Heart left ventricle (tissue), 16 donors: ENCODE measurements at regions not wholly inside any gene's neighbourhood (a gene's known extent, or its start where the extent isn't known, plus 50 kb on each side); places are given as distances from the start of the nearest gene placed in this dataset.

Experiments used
- ATAC-seq, 4 donors: fragments of 200-7000 bp; cut with Tn5 transposase; one replicate each; pipeline ENCODE4 v1.9.1; 2020 to 2022; ENCODE audit warnings: moderate library complexity in 4 of 4, mild to moderate bottlenecking in 3 of 4, moderate number of reproducible peaks in 1 of 4
- DNase-seq, 5 donors: peaks; one replicate each; pipeline ENCODE4 v3.0.0-alpha.2; 2020
- H3K27ac ChIP-seq, 12 donors: fragments of 200-600 bp; sonication (generic) in 4 of 12; one replicate each; pipeline versions ENCODE4 v1.5.0 to v1.8.0; 2016 to 2022; ENCODE audit warnings: mild to moderate bottlenecking in 2 of 12
- H3K27me3 ChIP-seq, 9 donors: fragments of 200-600 bp; sonication (generic) in 2 of 9; one replicate each; pipeline versions ENCODE4 v1.5.1 to v1.8.0; 2016 to 2022; ENCODE audit warnings: mild to moderate bottlenecking in 3 of 9
- H3K36me3 ChIP-seq, 9 donors: fragments of 200-600 bp; sonication (generic) in 2 of 9; one replicate each; pipeline versions ENCODE4 v1.5.0 to v1.8.0; 2018 to 2022; ENCODE audit warnings: mild to moderate bottlenecking in 2 of 9
- H3K4me1 ChIP-seq, 12 donors: fragments of 200-600 bp; sonication (generic) in 4 of 12; one replicate each; pipeline versions ENCODE4 v1.5.0 to v1.8.0; 2016 to 2022; ENCODE audit warnings: mild to moderate bottlenecking in 3 of 12
- H3K4me3 ChIP-seq, 12 donors: fragments of 200-600 bp; sonication (generic) in 4 of 12; one replicate each; pipeline versions ENCODE4 v1.5.0 to v1.8.0; 2017 to 2022; ENCODE audit warnings: mild to moderate bottlenecking in 9 of 12, moderate library complexity in 4 of 12
- H3K9me3 ChIP-seq, 12 donors: fragments of 200-600 bp; sonication (generic) in 4 of 12; one replicate each; pipeline versions ENCODE4 v1.5.0 to v1.8.0; 2016 to 2022; ENCODE audit warnings: mild to moderate bottlenecking in 1 of 12
- POLR2A ChIP-seq, 2 donors: fragments of 450-650 bp; IDR thresholded peaks; one replicate each; pipeline ENCODE4 v1.6.1; 2017; ENCODE audit warnings: antibody characterized with exemption in 2 of 2, mild to moderate bottlenecking in 2 of 2, moderate library complexity in 2 of 2
- WGBS, 4 donors: extraction: QIAGEN DNeasy Blood & Tissue Kit in 2 of 4; methylation state at CpG; one replicate each; pipeline versions ENCODE4 v1.1.5 to v1.1.7; 2013 to 2018; 5-methylcytosine and 5-hydroxymethylcytosine counted together
- intact Hi-C, 10 donors: fragments of 100-400 bp; cut with DNase I; formaldehyde crosslinking; loops; one replicate each; pipeline versions ENCODE4 v1.11.1 to v1.14.2; 2022
- TF ChIP-seq, protein P1 (sequence below), 12 donors: fragments of 200-600 bp; sonication (generic) in 4 of 12; IDR thresholded peaks; one replicate each; pipeline versions ENCODE4 v1.5.0 to v1.8.0; 2018 to 2022; ENCODE audit warnings: antibody characterized with exemption in 12 of 12, mild to moderate bottlenecking in 5 of 12
- donor health status: ischemic (EF 13 %, LVEDD 7.1; RV severe dilation, severe dysfunction).
- donor health status: healthy with polysubstance abuse.
- donor health status: DM: no; HTN: yes; CAD: no.
- donor health status: DM: no; HTN: no; CAD: no.
- donor health status: ischemic (EF 25% LVEDD 6.9; RV normal size, moderate dysfunction).
- donor health status: ischemic (EF 25% LVEDD 5.7; RV mildly dilated, moderate dysfunction).
- donor health status: healthy.
- donor health status: DM: yes; HTN: yes; CAD: no.
- donor health status: ischemic (EF 35%, LVEDD 5.7; RV mildly dilated, moderate dysfunction).
- donor health status: nonischemic (EF 11% LVEDD 7.7; RV severe dilation, severe dysfunction).
- donor health status: DM: yes; HTN: yes; CAD: no.
- donor health status: PGD.
- donor health status: ischemic (EF 29% LVEDD 5.4; RV normal size, mild dysfunction).
- donor health status: nonischemic (EF 23%, LVEDD 6.1; RV moderate dilation, normal function).

DNA sequence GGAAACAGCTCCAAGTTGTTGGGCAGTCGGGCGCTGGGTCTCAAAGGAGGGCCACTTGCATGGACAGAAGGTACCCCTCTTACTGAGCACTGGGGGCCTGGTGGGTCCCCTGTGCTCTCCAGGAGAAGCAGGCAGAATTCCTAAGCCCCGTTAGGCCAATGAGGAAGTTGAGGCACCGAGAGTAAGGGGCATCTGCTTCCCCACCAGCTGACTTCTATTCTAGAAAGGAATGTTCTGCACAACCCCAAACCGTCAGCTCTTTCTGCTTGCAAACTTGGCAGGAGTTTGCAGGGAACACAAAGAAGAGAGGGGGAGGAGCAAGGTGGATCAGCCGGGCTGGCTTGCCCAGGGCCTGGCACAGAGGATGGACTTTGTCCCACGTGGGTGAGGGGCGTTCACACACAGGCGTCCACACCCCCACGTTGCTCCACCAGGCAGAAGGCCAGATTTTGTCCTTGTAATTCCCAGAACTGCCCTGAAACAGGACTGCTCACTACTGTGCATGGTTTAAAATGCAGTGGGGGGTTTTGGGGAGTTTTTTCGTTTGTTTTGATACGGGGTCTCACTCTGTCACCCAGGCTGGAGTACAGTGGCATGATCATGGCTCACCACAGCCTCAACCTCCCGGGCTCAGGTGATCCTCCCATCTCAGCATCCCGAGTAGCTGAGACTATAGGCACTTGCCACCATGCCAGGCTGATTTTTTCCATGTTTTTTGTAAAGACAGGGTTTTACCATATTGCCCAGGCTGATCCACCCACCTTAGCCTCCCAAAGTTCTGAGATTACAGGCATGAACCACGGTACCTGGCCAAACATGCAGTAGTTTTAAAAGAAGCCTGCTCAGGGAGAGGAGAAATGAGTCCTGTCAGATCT lies 93.3 kb downstream of the SNX5 start:
- no peak for TF ChIP-seq POLR2A (IDR thresholded peaks at IDR 0.05)
- DNase-seq, result peak in 3 of 5 donors; percentile 56 to 75 (median 58)
- H3K36me3 ChIP-seq, result no peaks in the 10 kb centered on the region
- peaks cover 2 to 52% (median 26%) of the 10 kb centered on the region in 12 donors for H3K4me1 ChIP-seq
- peak overlapping the region in 2 of 12 donors; percentile 27 to 70 for H3K27ac ChIP-seq
- no peaks in the 10 kb centered on the region for H3K27me3 ChIP-seq
- no peaks in the 10 kb centered on the region for H3K9me3 ChIP-seq
- intact Hi-C loops, result no loop called here
- peak; percentile 33 to 72 (median 62) for ATAC-seq
- 40 to 56% (median 44%) methylated on average over 15 of the region's 15 CpGs for WGBS, 4 donors
- no peak overlapping the region for H3K4me3 ChIP-seq

DNA sequence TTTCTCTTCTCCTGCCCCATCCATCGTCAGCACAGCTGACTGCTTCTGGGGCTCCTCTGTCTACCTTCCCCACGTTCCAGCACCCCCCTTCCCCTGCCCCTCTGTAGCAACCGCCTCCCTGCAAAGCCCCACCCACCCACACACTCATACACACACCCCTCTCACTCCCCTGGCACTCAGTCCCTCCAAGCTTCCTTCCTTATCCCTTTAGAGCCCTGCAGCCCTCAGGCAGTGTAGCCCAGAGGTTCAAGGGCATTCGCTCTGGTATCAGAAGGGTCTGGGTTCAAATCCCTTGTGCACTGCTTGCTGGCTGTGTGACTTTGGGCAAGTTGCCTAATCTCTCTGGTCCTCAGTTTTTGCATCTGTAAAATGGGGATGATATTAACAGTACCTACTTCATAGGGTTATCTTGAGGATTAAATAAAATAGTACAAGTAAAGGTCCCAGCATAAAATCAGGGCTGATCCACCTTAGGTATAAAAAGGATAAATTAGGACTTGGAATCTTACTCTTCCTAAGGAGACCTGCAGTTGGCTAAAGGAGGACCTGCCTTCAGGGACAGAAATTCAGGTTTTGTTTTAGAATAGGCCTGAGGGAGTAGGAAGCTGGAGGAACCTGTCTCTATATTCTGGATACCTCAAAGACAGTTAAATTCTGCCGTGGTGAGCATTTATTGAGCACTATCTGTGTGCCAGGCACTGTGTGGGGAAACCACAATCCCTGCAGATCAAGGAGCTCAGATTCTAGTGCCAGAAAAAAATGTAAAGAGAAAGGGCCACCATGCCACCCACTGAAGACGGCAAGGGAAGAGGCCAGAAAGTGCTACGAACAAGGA lies 94.1 kb downstream of the SNX5 start:
- DNase-seq (no peak), ATAC-seq (peak in 3 of 4 donors; percentile 29 to 64 (median 62))
- H3K4me3 ChIP-seq, result no peak overlapping the region
- peaks cover 2 to 52% (median 26%) of the 10 kb centered on the region in 12 donors for H3K4me1 ChIP-seq
- intact Hi-C loops, result loop anchor here in 1 of 10 donors (5.0 kb wide), 1 partner anchor 67 kb away; no protein-coding TSS in a partner anchor
- no peak for TF ChIP-seq POLR2A (IDR thresholded peaks at IDR 0.05)
- TF ChIP-seq, protein P1, sequence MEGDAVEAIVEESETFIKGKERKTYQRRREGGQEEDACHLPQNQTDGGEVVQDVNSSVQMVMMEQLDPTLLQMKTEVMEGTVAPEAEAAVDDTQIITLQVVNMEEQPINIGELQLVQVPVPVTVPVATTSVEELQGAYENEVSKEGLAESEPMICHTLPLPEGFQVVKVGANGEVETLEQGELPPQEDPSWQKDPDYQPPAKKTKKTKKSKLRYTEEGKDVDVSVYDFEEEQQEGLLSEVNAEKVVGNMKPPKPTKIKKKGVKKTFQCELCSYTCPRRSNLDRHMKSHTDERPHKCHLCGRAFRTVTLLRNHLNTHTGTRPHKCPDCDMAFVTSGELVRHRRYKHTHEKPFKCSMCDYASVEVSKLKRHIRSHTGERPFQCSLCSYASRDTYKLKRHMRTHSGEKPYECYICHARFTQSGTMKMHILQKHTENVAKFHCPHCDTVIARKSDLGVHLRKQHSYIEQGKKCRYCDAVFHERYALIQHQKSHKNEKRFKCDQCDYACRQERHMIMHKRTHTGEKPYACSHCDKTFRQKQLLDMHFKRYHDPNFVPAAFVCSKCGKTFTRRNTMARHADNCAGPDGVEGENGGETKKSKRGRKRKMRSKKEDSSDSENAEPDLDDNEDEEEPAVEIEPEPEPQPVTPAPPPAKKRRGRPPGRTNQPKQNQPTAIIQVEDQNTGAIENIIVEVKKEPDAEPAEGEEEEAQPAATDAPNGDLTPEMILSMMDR (IDR thresholded peaks at IDR 0.05), result no peak
- 45 to 50% (median 49%) methylated on average over 7 of the region's 7 CpGs for WGBS, 4 donors
- H3K9me3 ChIP-seq, result no peaks in the 10 kb centered on the region
- H3K27me3 ChIP-seq, result peaks cover 0 to 1% (median 0%) of the 10 kb centered on the region in 9 donors
- peak overlapping the region in 4 of 12 donors; percentile 1 to 70 (median 27) for H3K27ac ChIP-seq
- H3K36me3 ChIP-seq, result no peaks in the 10 kb centered on the region

DNA sequence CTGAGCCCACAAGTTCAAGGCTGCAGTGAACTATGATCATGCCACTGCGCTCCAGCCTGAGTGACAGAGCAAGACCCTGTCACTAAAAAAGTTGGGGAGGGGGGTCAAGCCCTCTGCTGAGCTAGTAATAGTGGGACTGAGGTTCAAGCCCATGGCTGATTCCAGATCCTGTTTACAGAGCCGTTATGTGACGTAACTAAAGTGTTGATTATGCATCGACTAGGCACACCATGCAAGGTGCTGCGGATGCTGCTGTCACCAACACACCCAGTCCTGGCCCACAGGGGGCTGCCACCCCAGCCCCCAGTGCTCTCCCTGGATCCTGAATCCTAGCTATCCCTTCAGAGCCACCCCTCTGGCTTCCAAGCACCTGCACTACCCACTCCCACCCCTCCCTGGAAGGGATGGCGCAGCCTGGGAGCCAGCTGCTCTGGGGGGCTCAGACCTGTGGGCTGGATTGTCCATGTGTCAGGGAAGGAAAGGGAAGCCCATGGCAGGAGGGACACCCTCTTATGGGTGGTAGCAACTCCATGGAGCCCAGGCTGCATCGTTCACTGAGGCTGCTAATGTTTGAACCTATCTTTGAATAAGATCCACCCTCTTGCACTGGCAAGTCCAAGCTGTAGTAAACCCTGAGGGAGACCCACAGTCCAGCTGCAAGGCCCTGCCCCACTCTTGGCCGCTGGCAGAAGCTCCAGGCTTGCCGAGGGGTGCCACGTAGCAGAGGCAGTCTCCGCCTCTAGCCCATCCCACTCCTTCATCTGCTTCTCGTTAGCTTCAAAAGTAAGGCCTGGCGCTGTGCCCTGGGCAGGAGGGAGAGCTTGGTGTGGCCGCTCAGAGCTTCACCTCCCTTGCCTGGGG lies 95.0 kb downstream of the SNX5 start:
- ATAC-seq (peak; percentile 55 to 88 (median 79)), DNase-seq (peak; percentile 79 to 92 (median 88))
- Histone ChIP-seq H3K36me3 (no peaks in the 10 kb centered on the region), H3K4me3 (no peak overlapping the region), H3K27ac (peak overlapping the region in 5 of 12 donors; percentile 1 to 70 (median 27)), H3K9me3 (no peaks in the 10 kb centered on the region), H3K27me3 (peaks cover 0 to 5% (median 0%) of the 10 kb centered on the region in 9 donors), H3K4me1 (peaks cover 2 to 47% (median 26%) of the 10 kb centered on the region in 12 donors)
- 44 to 48% (median 47%) methylated on average over 13 to 14 of the region's 14 CpGs for WGBS, 4 donors
- TF ChIP-seq, protein P1 (IDR thresholded peaks at IDR 0.05), result no peak
- no peak for TF ChIP-seq POLR2A (IDR thresholded peaks at IDR 0.05)
- intact Hi-C loops, result loop anchor here in 1 of 10 donors (5.0 kb wide), 1 partner anchor 66 kb away; no protein-coding TSS in a partner anchor

DNA sequence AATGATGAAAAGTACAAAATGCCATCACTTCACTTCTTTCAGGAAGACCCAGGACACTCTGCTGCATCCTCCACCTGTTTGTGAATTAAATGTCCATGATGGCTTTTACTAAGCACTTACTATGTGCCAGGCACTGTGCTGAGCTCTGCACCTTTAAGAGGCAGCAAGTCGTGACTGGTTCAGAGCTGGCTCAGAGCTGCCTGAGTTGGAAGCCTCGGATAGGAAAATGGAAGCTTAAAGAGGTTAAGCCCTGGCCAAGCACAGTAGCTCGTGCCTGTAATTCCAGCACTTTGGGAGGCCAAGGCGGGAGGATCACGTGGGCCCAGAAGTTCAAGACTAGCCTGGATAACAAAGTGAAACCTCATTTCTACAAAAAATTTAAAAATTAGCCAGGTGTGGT lies 95.6 kb downstream of the SNX5 start:
- Histone ChIP-seq H3K36me3 (no peaks in the 10 kb centered on the region), H3K4me1 (peaks cover 2 to 50% (median 26%) of the 10 kb centered on the region in 12 donors), H3K27me3 (peaks cover 0 to 5% (median 0%) of the 10 kb centered on the region in 9 donors), H3K9me3 (no peaks in the 10 kb centered on the region), H3K27ac (peak overlapping the region in 3 of 12 donors; percentile 23 to 70 (median 27)), H3K4me3 (no peak overlapping the region)
- no peak for ATAC-seq
- WGBS, 4 donors, result 45 to 64% (median 53%) methylated on average over 5 of the region's 5 CpGs
- intact Hi-C loops, result loop anchor here in 1 of 10 donors (5.0 kb wide), 1 partner anchor 66 kb away; no protein-coding TSS in a partner anchor
- TF ChIP-seq POLR2A (IDR thresholded peaks at IDR 0.05), result no peak
- TF ChIP-seq, protein P1 (IDR thresholded peaks at IDR 0.05), result no peak
- DNase-seq, result no peak
